OCI-LY1 (cell line): ENCODE measurements at regions not wholly inside any gene's neighbourhood (a gene's known extent, or its start where the extent isn't known, plus 50 kb on each side); places are given as distances from the start of the nearest gene placed in this dataset.
A peak's percentile ranks its signal among the peaks of the same experiment; 100 is the strongest.

Experiments
- H2AFZ ChIP-seq: fragments of 200-600 bp; sonication (generic), shearing (Covaris generic); 2 replicates; pipeline ENCODE4 v1.6.0; 2014; ENCODE audit warnings: antibody characterized with exemption, mild to moderate bottlenecking, low read length
- H3F3A ChIP-seq: fragments of 200-600 bp; sonication (generic), shearing (Covaris generic); 2 replicates; pipeline ENCODE4 v1.6.0; 2014; ENCODE audit warnings: mild to moderate bottlenecking, antibody characterized with exemption, low read length, moderate library complexity; ENCODE audit not compliant: insufficient read depth
- H3K27ac ChIP-seq: fragments of 200-600 bp; sonication (generic); 2 replicates; pipeline ENCODE4 v1.5.1; 2014; ENCODE audit warnings: low read length, mixed run types, mild to moderate bottlenecking, low read depth; ENCODE audit not compliant: poor library complexity, severe bottlenecking
- H3K27me3 ChIP-seq: fragments of 200-600 bp; sonication (generic); 2 replicates; pipeline ENCODE4 v1.6.0; 2014; ENCODE audit warnings: antibody characterized with exemption, mild to moderate bottlenecking, low read length, moderate library complexity; ENCODE audit not compliant: insufficient read depth
- H3K36me3 ChIP-seq: fragments of 200-600 bp; sonication (generic); 2 replicates; pipeline ENCODE4 v1.6.1; 2014; ENCODE audit warnings: mild to moderate bottlenecking, antibody characterized with exemption, low read length, moderate library complexity, mixed read lengths; ENCODE audit not compliant: insufficient read depth
- H3K4me1 ChIP-seq: fragments of 200-600 bp; sonication (generic); 2 replicates; pipeline ENCODE4 v1.5.1; 2014; ENCODE audit warnings: mild to moderate bottlenecking, low read length, moderate library complexity; ENCODE audit not compliant: insufficient read depth, severe bottlenecking
- H3K4me2 ChIP-seq: fragments of 200-600 bp; sonication (generic), shearing (Covaris generic); 2 replicates; pipeline ENCODE4 v1.6.1; 2014; ENCODE audit warnings: low read length
- H3K4me3 ChIP-seq: fragments of 200-600 bp; sonication (generic); 2 replicates; pipeline ENCODE4 v1.5.1; 2014; ENCODE audit warnings: low read length, low read depth, mild to moderate bottlenecking, mixed read lengths; ENCODE audit not compliant: poor library complexity, severe bottlenecking
- H3K79me2 ChIP-seq: fragments of 200-600 bp; shearing (Covaris generic); 2 replicates; pipeline ENCODE4 v1.6.1; 2016; ENCODE audit warnings: mixed run types, low read length, mixed read lengths; ENCODE audit not compliant: insufficient read depth
- H3K9ac ChIP-seq: fragments of 200-600 bp; sonication (generic), shearing (Covaris generic); 2 replicates; pipeline ENCODE4 v1.6.1; 2014; ENCODE audit warnings: mild to moderate bottlenecking, low read length, mixed read lengths
- H3K9me2 ChIP-seq: fragments of 200-600 bp; sonication (generic), shearing (Covaris generic); 2 replicates; pipeline ENCODE4 v1.6.1; 2014; ENCODE audit warnings: low read depth, mild to moderate bottlenecking, low read length, mixed read lengths
- H3K9me3 ChIP-seq: fragments of 200-600 bp; shearing (Covaris generic); 2 replicates; pipeline ENCODE4 v1.6.1; 2014; ENCODE audit warnings: low read length, mixed read lengths
- H4K20me1 ChIP-seq: fragments of 200-600 bp; sonication (generic), shearing (Covaris generic); 2 replicates; pipeline ENCODE4 v1.6.0; 2016; ENCODE audit warnings: mild to moderate bottlenecking, low read length; ENCODE audit not compliant: insufficient read depth
- EZH2 ChIP-seq: fragments of 200-600 bp; sonication (generic), shearing (Covaris generic); IDR thresholded peaks from 2 replicates; pipeline ENCODE4 v1.8.0; 2017; ENCODE audit warnings: borderline replicate concordance, mixed run types, mild to moderate bottlenecking, antibody characterized with exemption, low read length, moderate library complexity, mixed read lengths
- TF ChIP-seq, protein P1 (sequence below): fragments of 200-600 bp; sonication (generic), shearing (Covaris generic); IDR thresholded peaks from 2 replicates; pipeline ENCODE4 v1.5.1; 2017; ENCODE audit warnings: mild to moderate bottlenecking, antibody characterized with exemption, low read length, moderate library complexity, mixed read lengths

DNA sequence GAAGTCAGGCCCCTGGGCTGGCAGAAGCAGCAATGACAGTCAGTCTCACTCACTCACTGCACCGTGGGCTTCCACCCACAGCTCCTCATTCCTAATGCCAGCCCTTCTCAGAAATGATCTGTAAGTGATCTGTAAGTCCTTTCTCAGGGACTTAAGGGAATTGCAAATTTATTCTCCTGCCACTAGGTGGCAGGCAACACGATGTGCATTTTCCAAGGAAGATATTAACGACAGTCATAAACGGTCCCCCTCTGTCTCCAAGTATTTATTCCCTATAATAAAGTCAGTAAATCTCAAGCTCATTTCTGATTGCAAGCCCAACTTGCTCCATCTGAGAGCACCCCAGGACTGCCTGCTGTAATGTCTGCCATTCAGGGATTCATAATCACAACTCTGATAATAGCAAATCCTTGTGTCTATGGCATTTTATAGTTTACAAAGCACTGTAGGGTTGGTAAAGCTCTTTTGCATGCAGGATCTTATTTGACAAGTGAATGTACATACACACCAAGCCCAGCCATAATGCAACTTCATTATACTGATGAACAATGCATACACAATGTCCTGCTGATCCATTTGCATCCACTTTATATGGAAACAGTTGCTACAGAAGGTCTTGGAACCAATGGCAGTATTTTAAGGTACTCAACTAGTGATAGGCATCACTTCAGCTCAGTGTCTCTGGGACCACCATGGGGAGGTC is 380.5 kb upstream of the CAMK1G start:
- no peak for TF ChIP-seq EZH2
- TF ChIP-seq, protein P1, sequence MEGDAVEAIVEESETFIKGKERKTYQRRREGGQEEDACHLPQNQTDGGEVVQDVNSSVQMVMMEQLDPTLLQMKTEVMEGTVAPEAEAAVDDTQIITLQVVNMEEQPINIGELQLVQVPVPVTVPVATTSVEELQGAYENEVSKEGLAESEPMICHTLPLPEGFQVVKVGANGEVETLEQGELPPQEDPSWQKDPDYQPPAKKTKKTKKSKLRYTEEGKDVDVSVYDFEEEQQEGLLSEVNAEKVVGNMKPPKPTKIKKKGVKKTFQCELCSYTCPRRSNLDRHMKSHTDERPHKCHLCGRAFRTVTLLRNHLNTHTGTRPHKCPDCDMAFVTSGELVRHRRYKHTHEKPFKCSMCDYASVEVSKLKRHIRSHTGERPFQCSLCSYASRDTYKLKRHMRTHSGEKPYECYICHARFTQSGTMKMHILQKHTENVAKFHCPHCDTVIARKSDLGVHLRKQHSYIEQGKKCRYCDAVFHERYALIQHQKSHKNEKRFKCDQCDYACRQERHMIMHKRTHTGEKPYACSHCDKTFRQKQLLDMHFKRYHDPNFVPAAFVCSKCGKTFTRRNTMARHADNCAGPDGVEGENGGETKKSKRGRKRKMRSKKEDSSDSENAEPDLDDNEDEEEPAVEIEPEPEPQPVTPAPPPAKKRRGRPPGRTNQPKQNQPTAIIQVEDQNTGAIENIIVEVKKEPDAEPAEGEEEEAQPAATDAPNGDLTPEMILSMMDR, result peak; percentile 69; the same call in 1 of the 2 replicates
- Histone ChIP-seq H3K36me3 (no peaks in the 10 kb centered on the region), H3K9ac (no peak overlapping the region), H3K9me2 (no peaks in the 10 kb centered on the region), H3K4me1 (no peaks in the 10 kb centered on the region), H3F3A (no peaks in the 10 kb centered on the region), H3K9me3 (no peaks in the 10 kb centered on the region), H3K4me3 (no peak overlapping the region), H3K4me2 (no peak overlapping the region), H3K27me3 (no peaks in the 10 kb centered on the region), H3K79me2 (no peaks in the 10 kb centered on the region), H2AFZ (no peak overlapping the region), H4K20me1 (no peaks in the 10 kb centered on the region), H3K27ac (no peak overlapping the region)

DNA sequence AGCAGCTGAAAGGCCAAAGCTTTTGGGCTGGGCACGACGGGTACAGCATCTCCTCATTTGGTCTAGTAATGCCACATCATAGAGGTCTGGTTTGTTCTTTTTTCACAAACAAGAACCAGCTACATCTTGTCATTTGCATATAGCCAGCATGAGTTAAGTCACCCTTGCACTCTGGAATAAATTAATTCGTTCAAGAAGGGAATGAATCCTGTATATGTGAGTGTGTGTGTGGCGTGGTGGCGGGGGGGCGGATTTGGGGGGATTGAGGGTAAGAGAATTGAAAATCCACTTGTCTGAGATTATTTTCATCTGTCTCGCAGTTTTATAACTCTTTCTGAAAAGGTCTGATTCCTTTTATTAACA is 380.0 kb upstream of the CAMK1G start:
- H3K9ac ChIP-seq, result no peak overlapping the region
- H4K20me1 ChIP-seq, result no peaks in the 10 kb centered on the region
- H3K27me3 ChIP-seq, result no peaks in the 10 kb centered on the region
- no peak overlapping the region for H3K4me2 ChIP-seq
- H3F3A ChIP-seq, result no peaks in the 10 kb centered on the region
- H3K27ac ChIP-seq, result no peak overlapping the region
- H3K9me2 ChIP-seq, result no peaks in the 10 kb centered on the region
- H3K9me3 ChIP-seq, result no peaks in the 10 kb centered on the region
- H3K36me3 ChIP-seq, result no peaks in the 10 kb centered on the region
- no peaks in the 10 kb centered on the region for H3K79me2 ChIP-seq
- no peaks in the 10 kb centered on the region for H3K4me1 ChIP-seq
- H3K4me3 ChIP-seq, result no peak overlapping the region
- no peak overlapping the region for H2AFZ ChIP-seq
- TF ChIP-seq, protein P1, result no peak
- no peak for TF ChIP-seq EZH2

DNA sequence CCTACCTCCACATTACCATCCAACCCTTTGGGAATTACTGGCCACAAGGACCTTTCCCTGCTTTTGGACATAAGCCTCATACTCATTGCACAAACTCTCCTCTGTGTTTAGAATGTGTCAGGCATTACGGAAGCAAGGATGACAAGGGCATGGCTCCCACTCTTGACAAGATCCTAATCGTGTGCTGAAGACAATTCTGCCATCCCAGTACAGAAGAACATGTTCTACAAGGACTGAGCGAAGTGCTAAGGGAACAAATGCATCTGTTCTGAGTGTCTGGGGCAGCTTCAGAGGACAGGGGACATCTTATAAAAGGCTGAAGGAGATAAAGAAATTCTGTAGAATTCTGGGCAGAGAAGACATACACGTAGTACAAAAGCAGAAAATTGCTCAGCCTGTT is 378.5 kb upstream of the CAMK1G start:
- no peak overlapping the region for H3K27ac ChIP-seq
- no peak overlapping the region for H2AFZ ChIP-seq
- no peak overlapping the region for H3K4me2 ChIP-seq
- H3K9me3 ChIP-seq, result no peaks in the 10 kb centered on the region
- H3K27me3 ChIP-seq, result no peaks in the 10 kb centered on the region
- no peak overlapping the region for H3K9ac ChIP-seq
- no peaks in the 10 kb centered on the region for H3K9me2 ChIP-seq
- no peaks in the 10 kb centered on the region for H3K79me2 ChIP-seq
- H3K4me1 ChIP-seq, result no peaks in the 10 kb centered on the region
- no peaks in the 10 kb centered on the region for H3F3A ChIP-seq
- TF ChIP-seq, protein P1, result no peak
- no peak for TF ChIP-seq EZH2
- no peak overlapping the region for H3K4me3 ChIP-seq
- H3K36me3 ChIP-seq, result no peaks in the 10 kb centered on the region
- no peaks in the 10 kb centered on the region for H4K20me1 ChIP-seq
